HG03521 (cell line): ENCODE measurements at regions not wholly inside any gene's neighbourhood (a gene's known extent, or its start where the extent isn't known, plus 50 kb on each side); places are given as distances from the start of the nearest gene placed in this dataset.

Experiments used
- ATAC-seq: cut with Tn5 transposase; IDR thresholded peaks from one replicate; pipeline ENCODE4 v1.9.1; 2021; ENCODE audit warnings: mild to moderate bottlenecking, moderate library complexity; ENCODE audit not compliant: unreplicated experiment

DNA sequence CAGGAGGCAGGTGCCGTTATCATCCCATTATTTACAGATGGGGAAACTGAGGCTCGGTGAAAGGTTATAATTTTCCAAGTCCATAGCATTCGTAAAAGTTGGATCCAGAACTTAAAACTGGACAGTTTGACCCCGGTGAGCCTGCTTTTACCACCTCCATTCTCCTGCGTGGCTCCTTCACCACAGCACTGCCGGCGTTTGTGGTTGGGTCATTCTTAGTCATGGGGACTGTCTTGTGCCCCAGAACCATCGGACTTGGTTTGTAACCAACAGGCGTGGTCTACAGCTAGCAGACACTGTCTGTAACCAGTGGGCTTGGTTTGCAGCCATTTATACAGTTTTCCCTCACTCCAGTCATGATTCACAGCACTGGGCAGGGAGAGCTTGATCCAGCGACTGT, 511.3 kb downstream of the NPHP4 start:
- ATAC-seq, result no peak

DNA sequence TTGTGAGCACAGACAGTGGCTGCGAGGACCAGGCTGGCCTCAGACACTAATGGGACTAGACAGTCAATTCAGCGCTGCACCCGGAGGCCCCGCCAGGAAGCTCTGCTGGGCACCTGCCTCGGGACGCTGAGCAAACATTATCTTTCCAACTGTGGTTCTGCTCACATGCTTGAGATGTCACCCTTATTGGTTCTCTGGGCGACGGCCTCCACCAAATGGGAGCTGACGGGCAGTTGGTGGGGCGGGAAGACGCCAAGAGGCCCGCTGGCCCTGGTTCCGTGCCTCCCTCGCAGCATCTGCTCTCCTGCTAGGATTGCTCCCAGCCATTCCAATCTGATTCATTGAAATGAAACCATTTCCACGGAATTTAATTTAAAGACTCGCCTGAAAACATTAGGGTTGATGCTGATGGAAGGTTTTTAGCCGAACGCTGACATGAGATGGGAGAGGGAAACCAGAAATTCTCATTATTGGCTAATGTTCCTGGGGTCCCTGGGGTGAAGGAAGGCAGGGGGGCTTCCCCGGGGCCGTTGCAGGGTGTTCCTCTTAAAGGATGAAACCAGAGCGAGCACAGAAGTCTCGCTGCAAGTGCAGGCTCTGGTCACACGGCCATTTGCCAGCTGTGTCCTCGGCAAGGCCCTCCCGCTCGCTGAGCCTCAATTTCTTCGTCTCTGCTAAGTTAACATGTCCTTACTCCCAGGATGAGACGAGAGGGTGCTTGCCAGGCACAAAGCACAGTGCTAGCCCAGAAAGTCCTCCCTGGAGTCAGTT, 512.2 kb downstream of the NPHP4 start:
- no peak for ATAC-seq

DNA sequence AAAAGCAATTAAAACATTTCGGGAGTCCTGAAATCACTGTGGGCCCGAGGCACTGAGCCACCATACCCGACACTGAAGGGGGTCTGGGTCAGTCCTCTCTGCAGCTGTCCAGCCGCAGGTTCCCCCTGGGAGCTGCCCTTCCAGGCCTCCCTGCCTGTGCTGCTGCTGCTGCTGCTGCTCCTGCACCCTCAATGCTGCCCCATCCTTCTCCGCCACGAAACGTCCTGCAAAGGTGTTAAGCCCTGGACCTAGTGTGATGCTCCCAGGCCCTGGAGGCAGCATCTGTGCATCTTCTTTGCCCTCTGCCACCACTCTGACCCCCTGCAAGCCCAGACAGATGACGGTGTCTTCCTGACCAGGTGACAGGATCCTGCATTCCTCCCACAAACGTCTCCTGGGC, 513.3 kb downstream of the NPHP4 start:
- ATAC-seq, result no peak

DNA sequence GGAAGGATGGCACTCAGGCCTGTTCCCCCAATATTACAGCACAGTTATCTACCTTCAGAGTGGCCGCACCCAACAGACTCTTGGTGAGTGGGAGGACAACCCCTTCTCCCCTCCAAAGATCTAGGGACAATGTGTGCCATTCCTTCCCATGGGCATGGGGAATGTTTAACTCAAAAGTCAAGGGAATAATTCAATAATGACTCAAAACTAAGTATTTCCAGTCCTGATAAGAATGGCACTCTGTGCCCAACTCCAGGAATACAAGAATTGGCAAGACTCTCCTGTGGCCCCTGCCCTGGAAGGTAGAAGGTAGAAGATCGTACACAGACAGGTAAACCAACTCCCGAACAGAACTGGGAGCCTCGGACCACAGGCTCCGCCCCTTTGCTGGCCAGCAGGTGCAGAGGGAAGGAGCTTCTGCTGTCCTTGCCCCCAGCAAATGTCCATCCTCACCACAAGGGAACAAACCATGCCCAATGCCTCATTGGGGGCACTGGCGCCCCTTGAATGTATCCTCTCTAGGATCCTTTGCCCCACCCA, 514.0 kb downstream of the NPHP4 start:
- no peak for ATAC-seq

DNA sequence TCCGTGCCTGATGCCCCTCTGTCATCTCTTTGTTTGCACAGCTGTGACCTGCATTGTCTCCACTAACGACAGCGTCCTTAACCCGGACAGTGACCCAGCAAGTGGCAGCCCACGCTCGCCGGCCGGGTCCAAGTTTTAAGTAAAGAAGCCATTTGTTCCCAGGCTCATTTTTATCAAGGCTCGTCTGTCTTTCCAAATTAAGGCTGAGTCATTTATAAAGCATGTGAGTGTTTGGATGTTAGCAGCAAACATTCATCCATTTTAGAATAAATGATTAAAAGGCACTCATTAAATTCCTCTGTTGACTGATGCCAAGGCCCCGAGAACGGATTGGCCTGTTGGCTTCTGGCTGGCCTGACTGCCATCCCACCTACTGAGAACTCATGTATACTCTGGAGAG, 514.5 kb downstream of the NPHP4 start:
- ATAC-seq, result no peak

DNA sequence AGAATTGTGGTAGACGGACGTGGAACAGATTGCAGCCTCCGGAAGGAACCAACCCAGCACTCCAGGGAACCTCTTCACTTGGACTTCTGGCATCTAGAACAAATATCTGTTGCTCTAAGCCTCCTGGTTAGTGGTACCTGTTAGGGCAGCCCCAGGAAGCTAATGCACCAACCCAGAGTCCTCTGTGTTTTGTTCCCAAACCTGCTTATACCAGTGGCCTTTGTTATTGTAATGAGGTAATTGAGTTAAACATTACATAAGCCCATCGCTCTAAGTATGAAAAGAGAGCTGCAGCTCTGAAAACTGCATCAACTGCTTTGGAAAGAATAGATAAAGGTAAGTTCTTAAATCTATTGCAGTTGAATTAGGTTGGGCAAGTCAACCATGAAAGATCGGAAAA, 516.7 kb downstream of the NPHP4 start:
- no peak for ATAC-seq

DNA sequence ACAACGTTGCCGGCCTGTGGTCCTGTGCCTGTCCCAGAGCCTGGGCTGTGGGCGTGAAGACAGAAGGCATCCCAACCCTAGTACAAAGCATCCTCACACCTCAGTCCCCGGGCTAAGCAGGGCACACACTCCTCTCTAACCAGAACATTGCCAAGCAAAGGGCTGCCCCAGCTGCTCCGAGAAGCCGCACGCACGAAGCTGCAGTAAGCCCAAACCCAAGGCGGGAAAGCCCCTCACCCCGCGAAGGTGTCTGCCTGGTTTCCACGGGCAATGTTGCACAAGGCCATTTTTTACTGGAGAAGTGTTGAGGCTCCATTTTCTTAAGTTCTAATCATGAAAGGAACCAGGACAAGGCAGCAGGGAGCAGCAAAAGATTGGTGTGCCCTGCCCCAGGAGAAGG, 519.0 kb downstream of the NPHP4 start:
- no peak for ATAC-seq

DNA sequence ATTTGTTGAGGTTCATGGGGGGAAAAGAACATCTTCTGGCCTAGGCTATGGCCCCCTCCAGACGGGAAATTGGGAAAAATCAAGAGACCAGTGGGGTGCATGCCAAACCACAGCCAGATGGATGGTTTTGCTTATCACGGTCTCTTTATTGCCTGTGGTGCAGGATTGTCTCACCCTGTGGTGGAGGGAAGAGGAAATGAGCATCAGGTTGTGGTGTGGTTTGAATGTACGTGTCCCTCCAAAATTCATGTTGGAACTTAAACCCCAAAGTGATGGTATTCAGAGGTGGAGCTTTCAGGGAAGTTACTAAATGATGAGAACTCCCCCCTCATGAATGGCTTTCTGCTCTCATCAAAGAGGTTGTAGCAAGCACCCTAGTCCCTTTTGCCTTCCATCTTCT, 525.7 kb downstream of the NPHP4 start:
- ATAC-seq, result no peak

DNA sequence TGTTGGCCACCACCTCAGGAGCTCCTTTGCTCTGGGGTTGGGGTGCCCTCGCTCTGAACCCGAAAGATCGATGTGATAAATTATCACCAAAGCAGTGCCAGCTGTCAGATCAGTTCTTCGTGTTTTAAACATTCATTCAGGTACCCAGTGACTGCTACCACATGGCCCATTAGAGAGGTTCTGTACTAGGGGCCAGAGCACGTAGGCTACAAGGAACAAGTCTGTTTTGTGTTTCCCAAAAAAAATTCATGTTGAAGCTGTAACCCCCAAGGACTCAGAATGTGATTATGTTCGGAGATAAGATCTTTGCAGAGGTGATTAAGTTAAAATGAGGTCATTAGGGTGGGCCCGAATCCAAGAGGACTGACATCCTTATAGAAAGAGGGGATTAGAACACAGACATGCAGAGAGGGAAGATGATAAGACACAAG, 526.9 kb downstream of the NPHP4 start:
- no peak for ATAC-seq

DNA sequence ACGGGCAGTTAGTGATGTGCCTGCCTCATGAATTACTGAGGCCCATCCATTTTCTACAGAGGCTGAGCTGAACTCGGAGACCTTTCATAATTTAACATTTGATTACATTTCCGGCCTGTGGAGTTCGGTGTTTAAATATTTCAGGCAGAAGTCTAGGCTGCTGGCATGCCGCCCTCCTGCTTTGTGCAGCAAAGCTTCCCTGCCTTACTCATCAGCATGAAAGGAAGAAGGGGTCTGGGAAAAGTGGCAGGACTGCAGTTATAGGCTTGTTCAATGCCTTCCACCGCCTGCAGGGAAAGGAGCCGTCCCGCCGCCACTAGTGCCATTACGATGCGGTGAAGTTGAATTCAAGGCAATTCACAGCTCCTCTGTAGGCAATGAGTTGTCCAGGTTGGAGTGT, 527.9 kb downstream of the NPHP4 start:
- no peak for ATAC-seq

DNA sequence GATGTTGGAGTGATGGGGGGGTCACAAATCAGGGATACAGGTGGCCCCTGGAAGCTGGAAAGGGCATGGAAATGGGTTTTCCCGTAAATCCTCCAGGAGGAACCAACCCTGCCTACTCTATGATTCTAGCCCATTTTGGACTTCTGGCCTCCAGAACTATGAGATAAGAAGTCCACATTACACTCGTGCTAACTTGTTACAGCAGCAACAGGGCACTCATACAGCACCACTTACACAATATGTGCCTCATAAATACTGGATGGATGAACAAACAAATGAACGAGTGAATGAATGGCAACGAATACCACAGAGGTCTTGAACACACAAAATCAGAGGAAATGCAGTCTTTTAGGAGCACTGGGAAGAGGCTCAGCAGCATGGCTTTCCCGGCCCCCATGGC, 531.3 kb downstream of the NPHP4 start:
- ATAC-seq, result no peak

DNA sequence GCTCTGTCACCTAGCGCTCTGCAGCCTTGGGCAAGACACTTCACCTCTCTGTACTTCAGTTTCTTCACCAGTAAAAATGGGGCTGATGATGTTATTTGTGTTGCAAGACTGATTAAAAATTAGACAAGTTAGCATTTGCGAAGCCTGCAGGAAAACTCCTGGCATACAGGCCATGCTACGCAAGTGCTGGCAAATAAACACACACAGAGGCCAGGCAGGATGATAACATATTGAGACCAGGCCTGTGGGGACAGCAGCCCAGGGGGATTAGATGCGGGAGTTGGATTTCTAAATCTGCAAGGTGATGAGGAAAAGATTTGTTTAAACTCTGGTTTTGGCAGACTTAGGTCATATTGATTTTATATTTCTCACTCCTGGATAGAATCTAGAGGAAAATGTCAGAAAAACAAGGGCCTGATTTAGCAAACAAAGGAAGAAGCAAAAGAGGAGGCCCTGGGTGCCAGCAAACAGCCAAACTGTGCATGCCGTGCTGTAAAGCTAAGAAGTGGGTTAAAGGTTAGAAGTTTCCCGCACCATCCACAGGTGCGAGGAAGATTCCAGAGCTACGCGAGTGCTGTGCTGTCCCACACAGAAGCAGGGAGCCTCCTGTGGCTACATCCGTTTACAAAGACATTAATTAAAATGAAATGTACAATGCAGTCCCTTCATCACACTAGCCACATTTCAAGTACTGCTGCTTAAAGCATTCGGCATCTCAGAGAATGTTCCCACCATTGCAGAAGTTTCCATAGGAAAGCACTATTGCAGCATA, 532.2 kb downstream of the NPHP4 start:
- no peak for ATAC-seq

DNA sequence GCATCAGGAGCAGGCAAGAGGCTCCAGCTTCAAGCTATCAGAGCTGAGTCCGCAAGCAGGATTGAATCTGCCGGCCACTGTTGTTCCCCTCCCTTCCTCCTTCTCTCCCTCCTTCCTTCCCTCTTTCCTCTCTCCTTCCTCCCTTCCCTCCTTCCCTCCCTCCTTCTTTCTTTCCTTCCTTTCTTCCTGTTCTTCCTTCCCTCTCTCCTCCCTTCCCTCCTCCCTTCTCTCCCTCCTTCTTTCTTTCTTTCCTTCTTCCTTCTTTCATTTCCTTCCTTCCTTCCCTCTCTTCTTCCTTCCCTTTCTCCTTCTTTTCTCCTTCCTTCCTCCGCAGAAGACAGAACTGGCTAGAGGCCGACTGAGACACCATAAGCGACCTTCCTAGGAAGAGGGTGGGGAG, 534.0 kb downstream of the NPHP4 start:
- no peak for ATAC-seq

DNA sequence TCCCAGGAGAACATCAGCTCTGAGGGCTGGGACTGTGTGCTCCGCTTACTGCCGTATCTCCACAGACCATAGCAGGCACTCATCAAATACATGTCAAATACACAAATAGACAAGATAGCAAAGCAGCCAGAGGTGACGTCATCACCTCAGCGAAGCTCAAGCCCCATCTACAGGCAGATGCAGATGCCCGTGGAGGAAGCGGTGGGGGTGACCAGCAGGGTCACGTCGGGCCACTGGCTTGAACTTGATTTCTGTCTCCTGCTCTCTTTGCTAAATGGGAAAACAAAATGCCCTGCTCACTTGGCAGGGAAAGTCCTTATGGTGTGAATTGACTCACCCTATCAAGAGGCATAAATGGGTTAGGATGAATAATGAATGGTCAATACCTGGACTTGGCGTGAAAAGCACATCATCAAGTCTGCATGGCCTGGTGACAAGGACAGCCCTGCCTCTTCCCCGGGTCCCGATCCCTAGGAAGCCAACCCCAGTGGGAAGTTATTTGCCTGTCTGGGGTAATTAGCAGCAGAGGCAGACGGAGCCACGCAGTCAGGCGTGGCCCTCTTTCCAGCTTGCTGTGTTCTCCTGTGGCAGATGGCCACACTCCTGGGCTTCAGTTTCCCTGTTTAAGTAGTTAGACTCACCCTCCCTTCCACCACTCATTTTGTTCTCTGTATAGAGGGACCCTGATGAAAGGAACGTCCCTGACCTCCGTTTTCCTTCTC, 536.0 kb downstream of the NPHP4 start:
- ATAC-seq, result no peak

DNA sequence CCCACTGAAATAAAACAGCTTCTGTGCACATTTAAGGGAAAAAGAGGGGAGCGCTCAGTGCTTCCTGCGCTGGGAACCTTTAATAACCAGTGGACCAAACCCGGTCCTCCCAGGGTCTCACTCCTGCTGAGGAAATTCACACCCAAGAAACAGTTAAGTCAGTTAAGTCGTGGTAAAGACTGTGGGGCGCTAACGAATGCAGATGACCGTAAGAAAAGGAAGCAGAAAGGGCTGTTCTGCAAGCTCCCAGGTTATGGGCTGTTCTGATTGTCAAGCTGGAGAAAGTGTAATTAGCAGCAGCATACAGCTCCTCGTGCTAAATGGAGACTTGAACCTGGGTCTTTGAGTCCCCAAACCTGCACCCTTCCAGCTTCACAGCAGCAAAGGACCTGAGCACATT, 536.6 kb downstream of the NPHP4 start:
- no peak for ATAC-seq

DNA sequence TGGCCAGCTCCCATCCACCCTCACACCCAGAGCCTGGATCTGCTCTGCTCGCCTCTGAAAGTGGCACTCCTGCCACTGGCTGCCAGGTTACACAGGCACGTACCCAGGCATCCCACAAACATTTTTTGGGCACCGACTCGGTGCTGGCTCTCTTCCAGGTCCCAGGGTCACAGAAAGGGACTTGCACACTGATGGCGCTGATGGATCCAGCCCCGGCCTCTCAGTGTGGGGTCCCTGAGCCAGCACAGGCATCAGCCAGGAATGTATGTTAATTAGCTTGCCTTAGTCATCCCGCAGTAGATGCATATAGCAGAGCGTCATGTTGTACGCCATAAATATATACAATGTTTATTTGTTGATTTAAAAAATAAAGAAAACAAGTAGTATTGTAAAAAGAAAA, 537.2 kb downstream of the NPHP4 start:
- ATAC-seq, result no peak

DNA sequence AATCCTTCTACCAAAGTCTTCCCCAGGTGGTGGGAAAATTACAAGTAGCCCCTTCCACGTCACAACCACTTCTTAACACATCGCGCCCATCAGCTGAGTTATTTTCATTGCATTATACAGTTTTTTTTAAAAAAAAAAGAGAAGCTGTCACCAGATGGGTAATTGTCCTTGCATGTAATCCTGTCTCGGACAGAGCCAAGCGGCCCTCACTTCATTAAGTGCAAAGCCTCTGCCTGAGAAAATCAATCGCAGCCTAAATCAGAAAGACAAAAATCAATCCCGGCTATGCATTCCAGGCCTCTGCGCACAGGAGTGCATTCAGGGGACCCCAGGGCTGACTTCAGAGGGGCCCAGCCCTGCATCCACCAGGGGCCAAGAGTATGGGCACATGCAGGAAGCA, 538.9 kb downstream of the NPHP4 start:
- ATAC-seq, result no peak

DNA sequence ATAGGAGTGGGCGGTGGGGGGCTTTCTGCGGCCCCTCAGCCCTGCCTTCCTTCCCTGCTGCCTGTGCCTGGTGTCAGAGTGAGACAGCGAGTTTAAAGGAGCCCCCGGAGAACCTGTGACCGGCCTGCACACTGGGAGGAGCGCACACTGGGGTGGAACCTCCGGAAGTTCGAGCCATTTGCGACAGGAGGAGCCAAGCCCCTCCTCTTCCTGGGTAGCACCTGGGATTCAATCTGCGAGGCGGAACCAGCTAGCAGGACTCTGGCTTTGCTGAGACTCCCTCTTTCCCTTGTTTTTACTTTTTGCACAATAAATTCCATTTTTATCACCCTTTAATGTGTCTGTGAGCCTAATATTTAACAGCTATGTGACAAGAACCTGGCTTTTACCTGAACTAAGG, 540.6 kb downstream of the NPHP4 start:
- no peak for ATAC-seq

DNA sequence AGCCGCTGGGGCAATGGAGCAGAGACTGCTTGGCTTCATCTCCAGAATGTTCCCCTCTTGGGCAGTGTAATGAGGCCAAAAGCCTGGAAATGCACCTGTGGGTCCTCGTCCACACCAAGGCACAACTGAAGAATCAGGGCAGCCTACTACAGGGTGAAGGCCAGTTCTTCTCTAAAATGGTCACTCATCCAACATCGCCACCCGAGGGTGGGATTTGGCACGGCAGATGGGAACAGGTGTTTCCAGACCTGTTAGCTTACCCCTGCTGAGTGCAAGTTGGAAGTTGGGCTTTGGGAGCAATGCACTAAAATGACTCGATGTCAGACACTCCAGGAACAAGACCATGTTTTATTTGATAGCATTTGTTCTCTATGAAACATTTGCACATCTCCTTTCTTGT, 543.7 kb downstream of the NPHP4 start:
- ATAC-seq, result no peak

DNA sequence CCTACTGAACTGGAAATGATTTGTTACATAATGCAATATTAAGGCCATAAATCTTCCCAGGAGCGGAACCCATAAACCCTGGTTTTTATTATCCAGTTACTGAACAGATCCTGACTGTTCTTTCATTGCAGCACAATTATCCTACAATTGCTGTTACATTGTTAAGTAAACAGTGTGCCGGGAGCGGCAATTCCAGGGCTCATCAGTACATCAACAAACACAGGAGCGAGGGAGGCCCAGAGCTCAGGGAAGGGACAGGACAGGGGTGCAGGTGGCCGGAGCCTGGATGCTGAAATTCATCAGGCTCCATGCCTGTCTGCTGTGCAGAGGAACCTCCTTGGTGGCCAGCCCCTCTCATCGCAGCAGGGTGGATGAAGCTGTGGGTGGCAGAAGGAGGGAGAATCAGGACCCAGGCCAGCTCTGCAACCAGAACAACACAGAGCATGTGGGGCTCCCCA, 544.7 kb downstream of the NPHP4 start:
- no peak for ATAC-seq

DNA sequence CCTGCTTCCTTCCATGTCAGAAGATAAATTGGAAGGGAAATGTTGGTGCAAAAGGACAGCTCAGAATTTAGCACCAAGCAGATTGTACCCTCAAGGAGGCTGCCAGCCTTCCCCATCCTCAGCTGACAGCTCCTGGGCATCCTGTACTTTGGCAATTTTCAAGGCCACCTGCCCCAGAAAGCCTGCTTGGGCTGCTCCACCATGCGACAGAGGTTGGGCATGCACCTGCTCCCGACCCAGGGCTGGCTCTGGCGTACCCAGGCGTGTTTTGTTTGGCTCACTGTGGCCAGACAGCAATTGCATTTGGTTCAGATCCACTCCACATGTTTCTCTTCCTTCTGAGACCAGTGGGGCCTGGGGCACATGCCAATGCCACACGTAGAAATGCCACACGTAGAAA, 547.8 kb downstream of the NPHP4 start:
- no peak for ATAC-seq

DNA sequence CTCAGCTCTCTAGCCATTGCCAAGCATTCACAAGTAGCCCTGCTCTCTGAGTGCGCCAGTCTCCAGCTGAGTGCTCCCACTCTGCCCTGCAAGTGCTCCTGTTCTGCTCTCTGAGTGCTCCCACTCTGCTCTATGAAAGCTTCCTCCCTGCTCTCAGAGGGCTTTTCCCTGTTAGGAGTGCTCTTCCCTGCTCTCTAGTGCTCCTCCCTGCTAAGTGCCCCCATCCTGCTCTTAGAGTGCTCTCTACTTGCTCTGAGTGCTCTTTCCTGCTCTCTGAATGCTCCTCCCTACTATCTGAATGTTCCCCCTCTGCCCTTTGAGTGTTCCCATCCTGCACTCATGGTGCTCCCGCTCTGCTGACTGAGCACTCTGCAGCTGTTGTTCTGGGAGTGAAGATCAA, 555.4 kb downstream of the NPHP4 start:
- ATAC-seq, result no peak
